IMR-90 (cell line): ENCODE measurements at regions not wholly inside any gene's neighbourhood (a gene's known extent, or its start where the extent isn't known, plus 50 kb on each side); places are given as distances from the start of the nearest gene placed in this dataset.

Experiments
- ATAC-seq: fragments of 200-7000 bp; cut with Tn5 transposase; 2 replicates; pipeline ENCODE4 v1.9.1; 2020; ENCODE audit warnings: low read depth, mild to moderate bottlenecking, moderate library complexity
- BruUV-seq: library from RNA; stranded (reverse); fragments of 400-500 nt; replicated peaks from 2 replicates; lab custom pipeline; 2021; lab: Mats Ljungman, UMichigan
- CTCF ChIA-PET: fragments of 300-600 bp; formaldehyde crosslinking; extraction: SDS; loops from one replicate; lab custom pipeline; 2021; ENCODE audit warnings: antibody characterized with exemption; lab: Yijun Ruan, JAX
- POLR2A ChIA-PET: fragments of 300-600 bp; sonication (Branson Sonifier 250); formaldehyde crosslinking; loops from one replicate; lab custom pipeline; 2022; ENCODE audit warnings: antibody characterized with exemption; ENCODE audit not compliant: unreplicated experiment; lab: Charles Lee
- DNase-seq: peaks from one replicate; pipeline ENCODE4 v3.0.0; 2013
- H2AFZ ChIP-seq: replicated peaks from 2 replicates; pipeline ENCODE3; 2013; ENCODE audit warnings: low read length, mild to moderate bottlenecking; ENCODE audit not compliant: poor library complexity
- H2AK5ac ChIP-seq: 2 replicates; pipeline ENCODE4 v1.6.1; 2013; ENCODE audit warnings: low read depth, low read length, inconsistent platforms
- H2AK9ac ChIP-seq: replicated peaks from 2 replicates; pipeline ENCODE3; 2013; ENCODE audit warnings: mild to moderate bottlenecking, low read depth, low read length, moderate library complexity; ENCODE audit not compliant: poor library complexity
- H2BK120ac ChIP-seq: 2 replicates; pipeline ENCODE4 v1.6.1; 2013; ENCODE audit warnings: low read depth, low read length, inconsistent platforms
- H2BK15ac ChIP-seq: 3 replicates; pipeline ENCODE4 v1.6.1; 2013; ENCODE audit warnings: low read depth, low read length, inconsistent platforms
- H2BK20ac ChIP-seq: 2 replicates; pipeline ENCODE4 v1.6.1; 2013; ENCODE audit warnings: low read depth, mild to moderate bottlenecking, inconsistent platforms, low read length, moderate library complexity
- H2BK5ac ChIP-seq: 2 replicates; pipeline ENCODE4 v1.6.1; 2013; ENCODE audit warnings: mild to moderate bottlenecking, low read depth, low read length, inconsistent platforms; ENCODE audit not compliant: poor library complexity, severe bottlenecking
- H3K14ac ChIP-seq: replicated peaks from 2 replicates; pipeline ENCODE4 v1.6.1; 2013; ENCODE audit warnings: low read depth, low read length, inconsistent platforms
- H3K18ac ChIP-seq: 2 replicates; pipeline ENCODE4 v1.6.1; 2013; ENCODE audit warnings: low read depth, low read length, control low read depth
- H3K23ac ChIP-seq: 2 replicates; pipeline ENCODE4 v1.6.1; 2013; ENCODE audit warnings: low read depth, low read length, inconsistent platforms
- H3K27ac ChIP-seq: 2 replicates; pipeline ENCODE4 v1.5.1; 2013; ENCODE audit warnings: mild to moderate bottlenecking, control low read depth, low read length; ENCODE audit not compliant: insufficient read depth
- H3K27me3 ChIP-seq: 2 replicates; pipeline ENCODE4 v1.6.1; 2013; ENCODE audit warnings: low read length; ENCODE audit not compliant: control insufficient read depth, insufficient read depth
- H3K36me3 ChIP-seq: 2 replicates; pipeline ENCODE4 v1.6.1; 2013; ENCODE audit warnings: low read length, mixed read lengths; ENCODE audit not compliant: control insufficient read depth, insufficient read depth
- H3K4ac ChIP-seq: 2 replicates; pipeline ENCODE4 v1.6.1; 2013; ENCODE audit warnings: low read depth, low read length, inconsistent platforms
- H3K4me1 ChIP-seq: 2 replicates; pipeline ENCODE4 v1.6.1; 2013; ENCODE audit warnings: low read length, mixed read lengths; ENCODE audit not compliant: control insufficient read depth, insufficient read depth
- H3K4me2 ChIP-seq: 2 replicates; pipeline ENCODE4 v1.6.1; 2013; ENCODE audit warnings: low read depth, mild to moderate bottlenecking, control low read depth, low read length, moderate library complexity
- H3K4me3 ChIP-seq: 2 replicates; pipeline ENCODE4 v1.5.1; 2013; ENCODE audit warnings: low read depth, mild to moderate bottlenecking, control low read depth, low read length, moderate library complexity; ENCODE audit not compliant: insufficient read depth
- H3K56ac ChIP-seq: 2 replicates; pipeline ENCODE4 v1.6.1; 2013; ENCODE audit warnings: low read length, inconsistent platforms; ENCODE audit not compliant: insufficient read depth; ENCODE audit errors: extremely low read depth
- H3K79me1 ChIP-seq, 2 experiments: 2 replicates each; pipeline ENCODE4 v1.6.1; 2013; ENCODE audit warnings: low read length in 2 of 2, inconsistent platforms in 1 of 2, low read depth in 1 of 2
- H3K9ac ChIP-seq: 2 replicates; pipeline ENCODE4 v1.6.1; 2013; ENCODE audit warnings: low read depth, low read length, control low read depth
- H3K9me1 ChIP-seq: 2 replicates; pipeline ENCODE4 v1.6.1; 2013; ENCODE audit warnings: low read length, inconsistent platforms; ENCODE audit not compliant: insufficient read depth
- H3K9me3 ChIP-seq: 2 replicates; pipeline ENCODE4 v1.6.1; 2013; ENCODE audit warnings: low read length; ENCODE audit not compliant: control insufficient read depth, insufficient read depth
- H4K20me1 ChIP-seq: 2 replicates; pipeline ENCODE4 v1.6.1; 2013; ENCODE audit warnings: low read length, inconsistent platforms; ENCODE audit not compliant: insufficient read depth
- H4K5ac ChIP-seq: 2 replicates; pipeline ENCODE4 v1.6.1; 2013; ENCODE audit warnings: mild to moderate bottlenecking, low read depth, low read length, control low read depth
- H4K8ac ChIP-seq, 2 experiments: 2 replicates each; pipeline ENCODE4 v1.6.1; 2013; ENCODE audit warnings: low read depth in 2 of 2, low read length in 2 of 2, control low read depth in 1 of 2, inconsistent platforms in 1 of 2
- H4K91ac ChIP-seq: 2 replicates; pipeline ENCODE4 v1.6.1; 2013; ENCODE audit warnings: low read depth, low read length, inconsistent platforms; ENCODE audit not compliant: insufficient read depth
- BHLHE40 ChIP-seq: fragments of 150-350 bp; IDR thresholded peaks from 2 replicates; pipeline ENCODE4 v1.6.1; 2016; ENCODE audit warnings: mild to moderate bottlenecking, low read depth, low read length
- CHD1 ChIP-seq: IDR thresholded peaks from 2 replicates; pipeline ENCODE4 v1.6.1; 2012; ENCODE audit warnings: low read depth, low read length, improper control_type of control experiment
- CTCF ChIP-seq: conservative IDR thresholded peaks from 2 replicates; pipeline ENCODE4 v1.5.1; 2012; ENCODE audit warnings: mild to moderate bottlenecking, low read depth, low read length, improper control_type of control experiment
- ELK1 ChIP-seq: fragments of 150-350 bp; IDR thresholded peaks from 2 replicates; pipeline ENCODE4 v1.6.1; 2016; ENCODE audit warnings: low read depth, mild to moderate bottlenecking, low read length, moderate library complexity, borderline replicate concordance
- MAFK ChIP-seq: IDR thresholded peaks from 2 replicates; pipeline ENCODE4 v1.6.1; 2012; ENCODE audit warnings: low read depth, low read length, improper control_type of control experiment
- MAZ ChIP-seq: IDR thresholded peaks from 2 replicates; pipeline ENCODE4 v1.6.1; 2012; ENCODE audit warnings: low read depth, mild to moderate bottlenecking, low read length, improper control_type of control experiment, moderate library complexity, borderline replicate concordance
- NFE2L2 ChIP-seq: fragments of 150-350 bp; IDR thresholded peaks from 2 replicates; pipeline ENCODE4 v1.6.1; 2016; ENCODE audit warnings: low read depth, mild to moderate bottlenecking, low read length
- RAD21 ChIP-seq: IDR thresholded peaks from 2 replicates; pipeline ENCODE4 v1.6.1; 2012; ENCODE audit warnings: low read length, improper control_type of control experiment
- RCOR1 ChIP-seq: IDR thresholded peaks from 2 replicates; pipeline ENCODE4 v1.6.1; 2012; ENCODE audit warnings: mild to moderate bottlenecking, low read length, improper control_type of control experiment; ENCODE audit not compliant: insufficient replicate concordance
- RFX5 ChIP-seq: IDR thresholded peaks from 2 replicates; pipeline ENCODE4 v1.8.0; 2012; ENCODE audit warnings: low read depth, mild to moderate bottlenecking, low read length, moderate library complexity
- SMC3 ChIP-seq: fragments of 150-350 bp; IDR thresholded peaks from 2 replicates; pipeline ENCODE4 v1.6.1; 2016; ENCODE audit warnings: low read depth, mild to moderate bottlenecking, antibody characterized with exemption, low read length, moderate library complexity
- WGBS, 2 experiments: methylation state at CpG; one replicate each; pipeline versions ENCODE4 v1.1.5 to v1.1.7; 2013; ENCODE audit warnings: missing lambda C conversion rate in 2 of 2; ENCODE audit not compliant: insufficient read length in 1 of 2; ENCODE audit errors: extremely low coverage in 2 of 2; 5-methylcytosine and 5-hydroxymethylcytosine counted together
- dilution Hi-C: fragments of 300-500 bp; cut with HindIII; formaldehyde crosslinking; loops from one replicate; pipeline ENCODE4 v1.14.3; 2018; ENCODE audit warnings: low sequenced_read_pairs; ENCODE audit not compliant: unreplicated experiment
- in situ Hi-C: fragments of 300-500 bp; cut with MboI; formaldehyde crosslinking; loops from 3 replicates; pipeline ENCODE4 v1.14.3; 2019; ENCODE audit warnings: low sequenced_read_pairs, inconsistent platforms, mixed read lengths
- intact Hi-C: fragments of 100-400 bp; cut with micrococcal nuclease; formaldehyde crosslinking; loops from 2 replicates; pipeline ENCODE4 v1.10.0; 2022

- in situ Hi-C loops = no loop called here
These were observed 710.5 kb downstream of the TLR4 start for GRCh38 chr9:118414676-118415075.

More at GRCh38 chr9:118414676-118415075, 710.5 kb downstream of the TLR4 start:
- Histone ChIP-seq H3K56ac (no peak overlapping the region), H3K4me1 (no peaks in the 10 kb centered on the region), H3K9me3 (no peaks in the 10 kb centered on the region), H3K27me3 (no peaks in the 10 kb centered on the region), H2BK20ac (no peak overlapping the region), H2BK120ac (no peak overlapping the region), H2BK5ac (no peak overlapping the region), H3K36me3 (no peaks in the 10 kb centered on the region), H3K4me2 (no peak overlapping the region), H3K9ac (no peak overlapping the region), H4K5ac (no peak overlapping the region), H3K23ac (no peak overlapping the region), H2BK15ac (no peak overlapping the region), H4K20me1 (no peaks in the 10 kb centered on the region), H4K8ac (no peak overlapping the region), H3K18ac (no peak overlapping the region), H3K9me1 (no peaks in the 10 kb centered on the region), H3K79me1 (no peaks in the 10 kb centered on the region), H3K4me3 (no peak overlapping the region), H4K91ac (no peak overlapping the region), H3K27ac (no peak overlapping the region), H3K14ac (no peak overlapping the region), H2AFZ (no peak overlapping the region), H2AK9ac (no peak overlapping the region), H2AK5ac (no peak overlapping the region), H3K4ac (no peak overlapping the region)
- BruUV-seq = no TSS peak
- TF ChIP-seq RAD21 (no peak), SMC3 (no peak), MAFK (no peak), CHD1 (no peak), MAZ (no peak), RFX5 (no peak), RCOR1 (no peak), BHLHE40 (no peak), ELK1 (no peak), NFE2L2 (no peak), CTCF (no peak)
- ATAC-seq (no peak), DNase-seq (no peak)
- dilution Hi-C loops (no loop called here), intact Hi-C loops (no loop called here)
- POLR2A ChIA-PET = no interaction called here
- CTCF ChIA-PET = no interaction called here
- 63% methylated on average over 1 of the region's 2 CpGs; no CpG with 5 or more reads in 1 of the 2 experiments for WGBS, 2 experiments
